ENCODE measurements at regions not wholly inside any gene's neighbourhood (a gene's known extent, or its start where the extent isn't known, plus 50 kb on each side); places are given as distances from the start of the nearest gene placed in this dataset.
"Not testable (repeated sequence)": the region's sequence is repeated elsewhere in the genome, so short reads cannot be mapped to it uniquely, and the experiment has no call there.

DNA sequence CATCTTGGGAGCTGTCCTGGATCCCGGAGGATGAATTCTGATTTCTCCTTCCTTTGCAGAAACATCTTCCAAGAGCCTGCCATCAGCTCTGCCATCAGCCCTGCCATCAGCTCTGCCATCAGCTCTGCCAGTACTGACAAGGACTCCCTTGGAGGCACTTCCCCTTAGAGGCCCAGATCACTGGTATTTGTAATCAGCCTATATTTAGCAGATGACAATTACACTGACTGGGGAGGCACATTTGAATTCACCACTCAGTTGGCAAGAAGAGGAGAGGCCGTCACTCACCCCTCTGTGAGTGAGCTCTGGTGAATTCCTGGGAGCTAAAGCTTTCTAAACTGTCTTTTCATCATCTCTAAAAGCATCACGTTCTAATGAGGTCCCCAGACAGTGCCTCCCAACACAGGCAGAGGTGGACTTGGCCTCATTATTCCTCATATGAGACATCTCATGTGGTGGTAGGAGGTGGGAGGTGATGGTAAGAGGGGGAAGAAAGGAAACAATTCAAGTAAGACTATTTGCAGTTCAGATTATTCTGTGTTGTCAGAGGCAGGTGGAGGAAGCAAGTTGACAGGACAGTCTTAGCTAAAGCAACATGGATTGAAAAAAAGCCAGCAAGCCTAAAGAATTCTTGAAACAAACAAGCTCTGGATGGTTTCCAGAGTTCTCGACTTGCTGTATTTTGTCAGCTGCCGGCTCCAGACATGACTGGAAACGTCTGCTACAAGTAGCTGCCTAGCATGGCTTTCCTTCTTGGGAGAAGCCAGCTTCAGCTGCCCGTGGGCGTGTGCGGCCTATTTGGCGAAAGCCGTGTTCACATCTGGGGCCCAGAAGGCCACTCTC, 771.7 kb downstream of the TBC1D22A start:
- DNase-seq (ENCODE audit: low read depth, low spot score), result no peak
- H3K4me3 ChIP-seq (ENCODE audit: low read length), result no peak overlapping the region

DNA sequence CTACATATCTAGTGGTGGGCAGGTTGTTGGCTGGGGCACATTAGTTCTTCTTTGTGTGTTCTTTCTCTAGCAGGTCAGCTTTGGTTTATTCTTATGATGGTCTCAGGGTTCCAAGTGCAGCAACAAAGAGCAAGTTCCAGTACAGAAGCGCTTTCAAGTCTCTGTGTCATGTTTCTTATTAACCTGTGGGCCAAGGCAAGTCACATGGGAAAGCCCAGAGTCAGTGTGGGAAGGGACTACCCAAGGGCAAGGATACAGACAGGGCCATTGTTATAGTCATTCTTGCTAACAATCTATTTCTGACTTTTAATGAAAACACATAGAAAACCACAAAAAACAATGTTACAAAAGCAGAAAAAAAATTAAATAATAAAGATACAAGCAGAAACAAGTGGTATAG, 754.6 kb downstream of the TBC1D22A start:
- DNase-seq (ENCODE audit: low read depth, low spot score), result no peak
- H3K4me3 ChIP-seq (ENCODE audit: low read length), result no peak overlapping the region

DNA sequence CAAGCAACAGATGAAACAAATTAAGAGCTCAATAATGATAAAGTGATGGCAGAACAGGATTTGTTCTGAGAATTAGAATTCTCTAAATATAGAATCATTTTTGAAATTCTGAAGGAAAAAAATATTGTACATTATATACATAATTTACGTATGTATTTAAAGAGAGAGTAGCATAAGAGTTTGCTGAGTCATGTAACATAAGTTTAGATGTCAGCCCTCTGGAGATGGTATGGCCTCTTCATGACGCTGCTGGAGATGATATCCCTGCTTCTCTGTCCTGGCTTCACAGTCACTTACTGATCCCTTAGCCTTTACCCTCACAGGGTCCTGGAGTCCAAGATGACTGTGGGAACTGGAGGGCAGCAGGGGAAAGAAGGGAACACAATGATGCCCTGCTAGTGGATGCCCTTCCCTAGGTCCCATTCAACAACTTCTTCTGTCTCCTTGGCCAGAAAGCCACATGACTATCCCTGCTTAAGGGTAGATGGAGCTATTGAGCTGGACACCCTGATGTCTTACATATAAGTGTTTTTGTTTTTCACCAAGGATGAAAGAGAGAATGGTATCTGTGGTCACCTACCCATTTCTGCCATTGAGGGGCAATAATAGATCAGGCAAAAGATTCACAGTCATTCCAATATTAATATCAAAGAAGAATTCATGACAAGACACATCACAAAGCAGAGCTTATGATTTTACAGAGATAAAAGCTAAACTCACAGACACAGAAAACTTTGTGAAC, 753.1 kb downstream of the TBC1D22A start:
- DNase-seq (ENCODE audit: low read depth, low spot score), result no peak
- H3K4me3 ChIP-seq (ENCODE audit: low read length), result no peak overlapping the region

DNA sequence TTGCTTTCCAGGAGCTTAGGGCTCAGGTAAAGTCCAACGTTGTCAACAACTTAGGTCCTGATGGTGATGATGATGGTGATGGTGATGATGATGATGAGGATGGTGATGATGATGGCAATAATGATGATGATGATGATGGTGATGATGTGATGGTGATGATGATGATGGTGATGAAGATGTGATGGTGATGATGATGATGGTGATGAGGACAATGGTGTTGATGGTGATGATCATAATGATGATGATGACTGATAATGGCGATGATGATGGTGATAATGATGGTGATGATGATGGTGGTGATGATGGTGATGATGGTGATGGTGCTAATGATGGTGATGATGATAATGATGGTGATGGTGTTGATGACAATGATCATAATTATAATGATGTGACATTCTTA, 750.2 kb downstream of the TBC1D22A start:
- H3K4me3 ChIP-seq (ENCODE audit: low read length), result no peak overlapping the region
- no peak for DNase-seq (ENCODE audit: low read depth, low spot score)

DNA sequence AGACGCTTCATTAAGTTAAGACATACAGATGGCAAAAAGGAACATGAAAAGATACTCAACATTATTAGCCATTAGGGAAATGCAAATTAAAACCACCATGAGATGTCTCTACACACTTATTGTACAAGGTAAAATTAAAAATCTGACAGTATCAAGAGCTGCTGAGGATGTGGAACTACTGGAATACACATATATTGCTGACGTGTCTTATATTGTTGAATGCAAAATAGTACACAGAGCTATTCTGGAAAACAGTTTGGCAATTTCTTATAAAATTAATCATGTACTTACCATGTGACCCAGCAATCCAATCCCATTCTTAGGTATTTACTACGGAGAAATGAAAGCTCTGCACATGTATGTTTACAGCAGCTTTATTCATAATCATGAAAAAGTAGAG, 742.5 kb downstream of the TBC1D22A start:
- DNase-seq (ENCODE audit: low read depth, low spot score), result no peak
- H3K4me3 ChIP-seq (ENCODE audit: low read length), result no peak overlapping the region

DNA sequence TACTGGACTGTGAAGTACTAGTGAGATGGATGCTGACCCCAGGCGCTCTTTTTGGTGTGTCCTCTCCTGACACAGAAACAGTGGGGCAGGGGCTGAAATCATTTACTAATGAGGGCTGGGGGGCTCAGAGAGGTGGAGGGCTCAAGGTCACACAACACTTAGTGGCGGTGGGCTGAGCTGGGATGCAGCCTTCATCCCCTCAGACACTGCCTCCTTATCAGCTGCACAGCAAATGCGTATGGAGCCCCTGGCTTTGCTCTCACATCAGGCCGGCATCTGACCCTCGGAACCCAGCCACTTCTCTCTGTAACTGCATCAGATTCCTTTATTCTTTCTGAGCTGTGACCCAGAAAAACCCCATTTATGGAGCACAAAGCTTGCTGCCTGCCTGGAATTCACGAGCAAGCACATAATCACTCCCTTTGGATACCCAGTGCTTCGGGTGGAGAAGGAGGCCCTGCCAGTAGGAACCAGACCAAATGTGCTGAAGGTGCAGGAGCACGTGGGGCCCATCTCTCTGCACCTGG, 736.6 kb downstream of the TBC1D22A start:
- no peak overlapping the region for H3K4me3 ChIP-seq (ENCODE audit: low read length)
- no peak for DNase-seq (ENCODE audit: low read depth, low spot score)

DNA sequence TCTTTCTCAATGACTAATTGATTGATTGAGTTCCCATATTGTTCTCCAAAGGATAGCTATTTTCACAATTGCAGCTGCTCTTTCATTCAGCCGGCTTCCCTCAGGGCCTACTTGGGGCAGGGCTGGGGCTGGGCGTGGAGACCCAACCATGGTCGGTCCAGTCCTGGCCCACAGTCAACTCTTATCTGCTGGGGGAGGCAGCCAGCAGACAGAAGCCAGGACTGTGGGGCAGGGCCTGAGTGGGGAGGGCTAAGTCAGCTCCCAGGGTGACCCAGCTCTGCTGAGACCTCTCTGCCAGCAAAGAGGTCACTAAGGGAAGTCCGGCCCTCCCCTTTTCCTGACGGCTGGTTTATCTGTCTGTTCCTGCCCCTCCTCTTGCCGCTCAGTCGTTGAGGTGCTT, 735.2 kb downstream of the TBC1D22A start:
- no peak for DNase-seq (ENCODE audit: low read depth, low spot score)
- H3K4me3 ChIP-seq (ENCODE audit: low read length), result no peak overlapping the region

DNA sequence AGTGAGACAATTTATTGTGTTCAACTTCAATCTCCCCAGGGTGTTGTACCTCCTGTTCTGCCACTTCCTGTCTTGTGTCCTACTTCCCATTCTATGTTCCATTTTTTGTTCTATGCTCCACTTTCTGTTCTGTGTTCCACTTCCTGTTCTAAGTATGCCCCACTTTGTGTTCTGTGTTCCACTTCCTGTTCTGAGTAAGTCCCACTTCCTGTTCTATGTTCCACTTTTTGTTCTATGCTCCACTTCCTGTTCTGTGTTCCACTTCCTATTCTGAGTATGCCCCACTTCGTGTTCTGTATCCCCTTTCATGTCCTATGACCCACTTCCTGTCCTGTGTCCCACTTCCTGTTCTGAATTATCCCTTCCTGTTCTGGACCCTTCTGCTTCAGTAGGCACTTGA, 732.7 kb downstream of the TBC1D22A start:
- DNase-seq (ENCODE audit: low read depth, low spot score), result peak; percentile 78
- no peak overlapping the region for H3K4me3 ChIP-seq (ENCODE audit: low read length)

DNA sequence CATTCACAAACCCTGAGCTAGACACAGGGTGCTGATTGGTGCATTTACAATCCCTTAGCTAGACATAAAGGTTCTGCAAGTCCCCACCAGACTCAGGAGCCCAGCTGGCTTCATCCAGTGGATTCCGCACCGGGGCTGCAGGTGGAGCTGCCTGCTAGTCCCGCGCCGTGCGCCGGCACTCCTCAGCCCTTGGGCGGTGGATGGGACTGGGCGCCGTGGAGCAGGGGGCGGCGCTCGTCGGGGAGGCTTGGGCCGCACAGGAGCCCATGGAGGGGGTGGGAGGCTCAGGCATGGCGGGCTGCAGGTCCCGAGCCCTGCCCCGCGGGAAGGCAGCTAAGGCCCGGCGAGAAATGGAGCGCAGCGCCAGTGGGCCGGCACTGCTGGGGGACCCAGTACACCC, 725.7 kb downstream of the TBC1D22A start:
- DNase-seq (ENCODE audit: low read depth, low spot score); H3K4me3 ChIP-seq (ENCODE audit: low read length): not testable (repeated sequence)

DNA sequence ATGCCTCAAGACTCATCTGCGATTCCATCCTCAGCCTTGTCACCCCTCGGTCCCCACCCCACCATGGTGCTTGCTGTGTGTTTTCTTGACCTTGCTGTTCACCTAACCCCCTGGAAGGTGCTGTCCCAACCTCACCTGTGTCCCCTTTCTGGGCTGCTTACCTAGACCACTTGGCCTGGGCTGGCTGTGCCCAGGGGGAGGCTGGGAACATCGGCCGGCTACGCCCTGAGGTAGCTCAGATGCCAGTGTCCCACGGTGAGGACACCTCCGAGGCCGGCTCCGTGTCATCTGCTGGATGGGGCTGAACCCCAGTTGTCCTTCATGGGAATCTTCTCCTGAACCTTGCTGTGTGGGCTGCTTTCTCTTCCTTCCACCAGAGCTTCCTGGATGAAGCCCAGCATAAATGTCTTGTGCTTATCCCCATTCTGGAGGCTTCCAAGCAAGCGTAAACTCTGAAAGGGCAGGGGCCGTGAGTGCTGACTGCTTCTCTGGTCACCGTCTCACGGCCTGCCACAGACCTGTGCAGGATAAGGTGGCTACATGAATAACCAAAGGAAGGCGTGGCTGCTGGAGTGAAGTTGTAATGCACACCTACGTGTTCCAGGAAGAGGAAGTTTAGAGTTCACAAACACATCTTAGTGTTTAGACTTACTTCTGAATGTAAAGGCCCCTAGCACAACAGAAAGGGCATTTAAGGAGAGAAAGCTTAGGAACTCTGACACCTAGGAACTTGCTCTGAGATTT, 724.3 kb downstream of the TBC1D22A start:
- no peak overlapping the region for H3K4me3 ChIP-seq (ENCODE audit: low read length)
- no peak for DNase-seq (ENCODE audit: low read depth, low spot score)

DNA sequence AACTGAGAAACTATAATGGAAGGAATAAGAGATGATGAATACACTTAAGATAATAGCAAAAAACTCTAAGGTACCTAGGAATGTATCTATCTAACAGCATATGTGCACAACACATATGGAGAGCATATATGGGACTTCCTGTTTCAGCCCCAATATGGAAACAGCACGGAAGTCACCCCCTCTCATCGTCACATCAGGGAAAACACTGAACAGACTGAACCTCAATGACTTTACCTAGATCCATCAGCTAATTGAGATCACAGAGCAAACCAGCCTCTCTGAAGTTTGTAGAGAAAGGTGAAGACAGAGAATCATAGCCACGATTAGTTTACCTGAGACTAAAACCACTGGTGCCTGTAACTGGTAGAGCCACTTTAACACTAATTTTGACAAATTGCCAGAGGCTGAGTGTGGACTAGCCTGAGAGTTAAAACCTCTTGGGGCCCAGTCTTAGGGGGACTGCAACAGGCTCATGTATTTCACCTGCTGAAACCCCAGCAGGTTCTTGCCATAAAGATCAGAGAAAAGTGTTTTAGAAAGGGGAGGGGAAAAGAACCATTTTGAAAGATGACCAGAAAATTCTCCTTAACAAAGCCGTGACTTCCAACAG, 722.6 kb downstream of the TBC1D22A start:
- no peak for DNase-seq (ENCODE audit: low read depth, low spot score)
- no peak overlapping the region for H3K4me3 ChIP-seq (ENCODE audit: low read length)

DNA sequence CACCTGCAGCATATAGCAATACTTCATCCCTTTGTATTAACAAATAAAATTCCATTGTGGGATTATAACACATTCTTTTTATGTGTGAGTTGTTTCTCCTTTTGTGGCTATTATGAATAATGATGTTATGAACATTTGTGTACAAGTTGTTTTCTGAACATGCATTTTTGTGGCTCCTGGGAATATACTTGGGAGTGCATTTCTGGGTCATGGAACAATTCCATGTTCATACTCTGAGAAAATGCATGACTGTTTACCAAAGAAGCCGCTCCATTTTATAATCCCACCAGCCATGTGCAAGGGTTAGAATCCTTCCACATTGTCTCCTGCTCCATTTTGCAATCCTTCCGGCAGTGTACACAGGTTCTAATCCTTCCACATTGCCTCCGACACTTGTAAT, 713.8 kb downstream of the TBC1D22A start:
- H3K4me3 ChIP-seq (ENCODE audit: low read length), result no peak overlapping the region
- no peak for DNase-seq (ENCODE audit: low read depth, low spot score)

DNA sequence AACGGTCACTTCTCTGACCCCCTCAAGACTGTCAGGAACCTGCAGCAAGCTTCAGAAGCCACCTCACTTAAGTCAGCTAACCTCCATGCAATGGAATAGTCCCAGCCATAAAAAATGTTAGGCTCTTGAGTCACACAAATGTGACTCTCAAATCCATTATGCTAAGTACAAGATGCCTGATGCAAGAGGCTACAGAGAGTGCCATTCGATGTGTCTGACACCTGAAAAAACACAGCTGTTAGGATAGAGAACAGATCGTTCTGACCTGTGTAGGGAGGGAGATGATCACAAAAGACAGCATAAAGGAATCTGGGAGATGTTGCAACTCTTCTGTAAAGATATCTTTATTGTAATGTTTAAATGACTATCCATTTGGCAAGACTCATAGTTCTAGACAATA, 712.4 kb downstream of the TBC1D22A start:
- H3K4me3 ChIP-seq (ENCODE audit: low read length), result no peak overlapping the region
- no peak for DNase-seq (ENCODE audit: low read depth, low spot score)

DNA sequence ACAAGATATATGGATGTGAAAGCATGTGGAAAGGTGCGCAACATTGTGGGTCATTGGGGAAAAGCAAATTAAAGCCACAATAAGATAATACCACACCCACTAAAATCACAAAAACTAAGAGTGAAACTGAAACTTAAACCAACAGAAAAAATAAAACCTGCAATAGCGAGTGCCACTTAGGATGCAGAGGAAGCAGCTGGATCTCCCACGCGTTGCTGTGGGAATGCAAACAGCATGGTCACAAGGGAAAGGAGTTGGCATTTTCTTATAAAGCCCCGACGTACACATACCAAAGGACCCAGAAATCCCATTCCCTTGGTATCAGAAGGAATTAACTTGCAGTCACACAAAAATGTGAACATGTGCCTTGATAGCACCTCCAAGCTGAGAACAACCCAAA, 712.0 kb downstream of the TBC1D22A start:
- DNase-seq (ENCODE audit: low read depth, low spot score), result no peak
- H3K4me3 ChIP-seq (ENCODE audit: low read length), result no peak overlapping the region

DNA sequence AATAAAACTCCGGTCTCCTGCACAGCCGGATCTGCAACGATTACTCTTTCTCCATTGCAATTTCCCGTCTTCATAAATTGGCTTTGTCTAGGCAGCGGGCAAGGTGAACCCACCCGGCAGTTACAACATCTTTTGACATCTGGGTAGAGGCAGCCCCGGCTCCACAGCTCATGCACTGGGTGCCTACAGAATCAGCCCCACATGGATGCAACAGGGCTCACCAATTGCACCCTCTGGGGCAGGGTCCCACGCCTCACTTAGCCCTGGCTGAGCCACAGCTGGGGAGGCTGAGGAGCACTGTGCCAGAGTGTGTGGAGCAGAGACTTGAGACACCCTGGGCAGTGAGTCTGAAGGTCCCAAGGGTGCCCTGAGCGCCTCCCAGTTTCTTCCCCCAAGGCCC, 710.2 kb downstream of the TBC1D22A start:
- no peak for DNase-seq (ENCODE audit: low read depth, low spot score)
- no peak overlapping the region for H3K4me3 ChIP-seq (ENCODE audit: low read length)

DNA sequence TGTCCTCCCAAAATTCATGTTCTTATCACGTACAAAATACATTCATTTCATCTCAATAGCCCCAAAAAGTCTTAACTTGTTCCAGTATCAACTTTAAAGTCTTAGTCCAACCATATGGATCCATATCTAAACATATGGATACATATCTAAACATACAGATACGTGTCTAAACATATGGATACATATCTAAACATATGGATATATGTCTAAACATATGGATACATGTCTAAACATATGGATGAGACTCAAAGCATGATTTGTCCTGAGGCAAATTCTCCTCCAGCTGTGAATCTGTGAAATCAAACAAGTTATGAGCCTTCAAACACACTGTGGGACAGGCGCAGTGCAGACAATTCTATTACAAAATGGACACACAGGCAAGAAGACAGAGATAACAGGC, 709.0 kb downstream of the TBC1D22A start:
- no peak overlapping the region for H3K4me3 ChIP-seq (ENCODE audit: low read length)
- no peak for DNase-seq (ENCODE audit: low read depth, low spot score)

DNA sequence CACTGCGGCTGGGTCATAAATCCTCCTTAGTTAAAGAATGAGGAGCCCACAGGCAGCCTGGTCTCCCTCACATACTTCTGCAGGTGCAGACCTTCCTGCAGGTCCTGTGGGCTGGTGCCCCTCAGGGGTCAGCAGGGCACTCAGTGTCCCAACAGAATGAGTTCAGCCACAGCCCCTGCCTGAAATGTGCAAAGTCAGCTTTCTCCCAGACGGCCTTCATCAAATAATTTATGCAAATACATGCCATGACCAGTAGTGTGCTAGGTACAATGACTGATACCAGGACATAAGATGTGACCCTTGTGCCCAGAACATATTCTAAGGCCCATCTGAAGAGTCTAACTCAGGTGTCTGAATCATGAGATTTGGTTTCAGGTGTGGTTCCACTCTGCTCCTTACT, 703.4 kb downstream of the TBC1D22A start:
- DNase-seq (ENCODE audit: low read depth, low spot score), result no peak
- no peak overlapping the region for H3K4me3 ChIP-seq (ENCODE audit: low read length)

DNA sequence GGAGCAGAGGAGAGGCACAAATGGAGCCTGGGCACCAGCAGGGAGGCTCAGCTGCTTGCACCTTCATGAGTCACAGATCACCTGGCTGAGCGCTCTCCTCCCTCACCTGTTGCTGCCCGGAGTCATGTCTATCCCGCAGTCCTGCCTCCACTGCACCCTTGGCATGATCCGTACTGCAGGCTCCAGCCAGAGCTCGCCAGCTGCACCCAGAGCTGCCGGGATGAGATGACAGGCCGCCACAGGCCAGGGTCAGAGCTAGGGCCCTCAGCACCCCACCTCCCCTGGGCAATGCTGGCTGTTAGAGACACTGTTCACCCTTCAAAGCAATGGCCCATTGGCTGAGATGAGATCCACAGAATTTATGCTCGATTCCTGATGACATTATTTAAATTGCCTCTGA, 702.8 kb downstream of the TBC1D22A start:
- DNase-seq (ENCODE audit: low read depth, low spot score), result no peak
- no peak overlapping the region for H3K4me3 ChIP-seq (ENCODE audit: low read length)

DNA sequence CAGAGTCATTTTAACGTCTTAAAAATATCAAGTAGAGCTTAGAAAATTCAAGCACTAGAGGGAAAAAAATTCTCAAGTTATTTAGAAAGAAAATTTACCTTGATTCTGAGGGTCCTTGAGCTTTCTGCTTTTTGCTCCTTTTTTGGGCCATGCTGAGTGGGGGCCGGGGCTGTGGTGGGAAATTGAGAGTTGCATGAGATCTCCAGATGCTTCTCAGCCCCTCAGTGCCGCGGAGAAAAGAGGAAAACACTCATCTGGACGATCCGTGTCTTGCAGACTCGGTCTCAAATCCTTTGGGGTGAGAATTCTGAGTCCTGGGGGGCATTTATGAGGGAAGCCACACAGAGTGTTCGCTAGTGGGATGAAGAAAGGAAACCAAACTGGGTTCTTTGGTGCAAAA, 700.8 kb downstream of the TBC1D22A start:
- no peak for DNase-seq (ENCODE audit: low read depth, low spot score)
- H3K4me3 ChIP-seq (ENCODE audit: low read length), result no peak overlapping the region

Data from Jurkat, Clone E6-1 (cell line).